ENCODE measurements at regions not wholly inside any gene's neighbourhood (a gene's known extent, or its start where the extent isn't known, plus 50 kb on each side); places are given as distances from the start of the nearest gene placed in this dataset.
"Not testable (repeated sequence)": the region's sequence is repeated elsewhere in the genome, so short reads cannot be mapped to it uniquely, and the experiment has no call there.

DNA sequence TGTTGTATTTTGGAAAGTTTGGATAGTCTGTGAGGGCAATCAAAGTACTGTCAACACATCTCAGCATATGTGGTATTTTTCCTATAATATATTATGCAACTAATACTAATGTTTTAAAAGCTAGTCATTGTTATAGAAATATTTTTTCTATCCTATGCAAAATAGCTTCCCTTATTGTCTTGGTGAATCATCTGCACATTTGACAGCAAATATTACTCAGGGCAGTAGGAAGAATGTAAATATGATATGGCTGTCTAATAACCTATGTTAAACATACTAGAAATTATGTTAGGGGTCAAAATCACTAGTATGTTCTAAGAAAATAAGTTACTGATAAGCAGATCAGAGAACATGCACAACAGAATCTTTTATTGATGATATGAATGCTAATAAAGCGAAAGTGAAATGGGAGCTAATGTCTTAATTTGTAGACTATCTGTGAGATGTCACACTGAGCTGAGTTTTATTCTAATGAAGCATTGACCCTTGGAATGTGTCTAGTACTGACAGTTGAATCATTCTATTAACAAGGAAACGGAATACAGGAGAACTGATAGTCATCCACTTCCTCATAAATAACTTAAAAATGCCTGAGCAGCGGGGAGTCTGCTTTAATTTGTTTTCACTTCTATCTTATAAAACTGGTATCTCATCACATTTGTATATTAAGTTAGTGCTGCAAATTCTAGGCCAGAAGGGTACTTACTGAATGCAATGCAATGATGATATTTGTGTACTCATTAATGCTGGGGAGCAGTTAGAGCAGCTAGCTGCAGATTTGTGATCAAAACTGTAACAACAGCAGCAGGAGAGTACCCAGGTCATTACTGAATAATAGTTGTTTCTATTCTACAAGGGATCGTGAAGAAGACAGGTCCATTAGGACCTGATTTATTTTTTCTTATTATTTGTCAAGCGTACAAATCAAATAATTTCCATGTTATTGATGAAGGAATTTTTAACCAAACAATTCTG, 440.3 kb upstream of the AADAT start:
- no peak for DNase-seq

DNA sequence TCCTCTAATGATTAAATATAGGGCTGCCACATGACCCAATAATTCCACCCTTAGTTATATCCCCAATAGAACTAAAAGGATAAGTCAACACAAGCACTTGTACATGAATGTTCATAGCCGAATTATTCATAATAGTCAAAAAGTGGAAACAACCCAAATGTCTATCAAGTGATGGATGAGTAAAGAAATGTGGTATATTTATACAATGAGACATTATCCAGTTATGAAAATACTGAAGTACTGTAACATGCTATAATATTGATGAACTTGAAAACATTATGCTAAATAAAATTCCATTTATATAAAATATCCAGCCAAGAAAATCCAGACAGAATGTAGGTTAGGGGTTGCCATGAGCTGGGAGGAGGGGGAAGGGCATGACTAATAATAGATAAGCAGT, 436.7 kb upstream of the AADAT start:
- no peak for DNase-seq

DNA sequence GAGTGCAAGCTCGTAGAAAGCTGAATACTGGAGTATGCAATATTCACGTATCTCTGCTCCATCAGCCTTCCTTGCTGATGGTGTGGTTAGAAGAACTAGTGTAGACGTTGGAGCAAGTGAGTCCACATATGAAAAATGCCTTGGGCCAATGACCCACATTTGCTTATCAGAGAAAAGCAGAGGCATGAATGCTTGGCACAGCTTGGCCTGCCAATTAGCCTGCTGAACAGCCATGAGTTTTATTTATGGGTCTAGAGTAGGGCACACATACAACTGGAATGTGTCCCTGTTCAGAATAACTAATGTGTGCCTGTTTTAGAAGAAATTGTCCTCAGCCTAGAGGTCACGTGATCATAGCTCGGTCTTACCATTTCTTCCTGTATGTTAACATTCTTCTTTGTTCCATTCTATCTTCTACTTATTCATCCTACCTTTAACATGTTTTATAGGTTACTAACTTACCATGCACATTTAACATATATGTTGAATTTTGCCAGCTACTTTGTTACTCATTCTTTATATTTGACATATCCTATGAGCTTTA, 432.7 kb upstream of the AADAT start:
- DNase-seq: no peak

DNA sequence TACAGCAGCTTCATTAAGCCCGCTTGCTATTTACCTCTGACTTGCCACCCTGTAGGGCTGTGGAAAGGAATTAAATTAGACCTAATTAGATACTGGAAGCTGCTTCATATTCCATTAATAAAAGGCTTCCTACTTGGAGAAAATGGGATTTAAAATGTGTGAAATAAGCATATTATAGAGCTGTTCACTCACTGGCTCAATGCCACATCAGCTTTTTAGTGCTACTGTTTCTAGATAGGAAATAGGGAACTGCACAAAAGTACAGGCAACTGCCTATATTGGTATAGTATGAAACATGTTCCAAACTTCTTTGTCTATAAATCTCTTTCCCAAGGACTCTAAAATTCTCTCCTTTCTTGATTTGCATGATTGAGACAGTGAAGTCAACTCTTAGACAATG, 407.9 kb upstream of the AADAT start:
- DNase-seq: no peak

DNA sequence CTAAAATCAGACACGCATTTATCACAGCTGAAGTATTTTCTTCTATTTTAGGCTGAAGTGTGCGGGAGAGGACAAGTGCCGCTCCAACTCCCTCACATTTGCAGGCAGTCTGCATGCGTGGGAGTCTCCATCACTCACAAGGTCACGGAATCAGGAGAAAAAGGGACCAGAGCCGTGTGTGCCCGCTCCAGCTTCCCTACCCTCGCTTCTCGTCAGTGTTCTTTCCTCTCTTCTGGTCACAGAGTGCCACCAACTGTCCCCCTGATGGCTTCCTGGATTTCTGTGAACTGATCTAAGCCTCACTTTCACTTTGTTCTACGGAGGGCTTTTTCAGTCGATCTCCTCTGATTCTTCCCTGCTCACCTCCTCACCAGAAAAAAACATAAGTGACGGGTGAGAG, 407.4 kb upstream of the AADAT start:
- DNase-seq: no peak

DNA sequence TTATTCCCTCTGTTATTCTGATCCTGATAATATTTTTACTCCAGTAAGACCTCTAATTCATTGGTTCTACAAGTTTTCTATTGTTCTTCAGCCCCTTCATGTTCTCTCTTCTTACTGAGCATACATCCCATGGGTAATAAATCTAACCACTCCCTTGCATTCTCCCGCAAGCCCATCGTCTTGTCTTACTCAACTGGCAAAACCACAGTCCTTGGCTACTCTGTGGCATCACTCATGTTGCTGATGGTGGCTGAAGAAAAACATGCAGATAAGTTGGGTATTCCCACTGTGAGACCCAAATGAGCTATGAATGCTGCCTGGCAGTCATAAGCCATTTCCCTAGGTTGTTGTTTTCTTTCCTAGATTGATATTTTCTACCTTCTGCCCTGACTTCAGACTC, 402.2 kb upstream of the AADAT start:
- no peak for DNase-seq

DNA sequence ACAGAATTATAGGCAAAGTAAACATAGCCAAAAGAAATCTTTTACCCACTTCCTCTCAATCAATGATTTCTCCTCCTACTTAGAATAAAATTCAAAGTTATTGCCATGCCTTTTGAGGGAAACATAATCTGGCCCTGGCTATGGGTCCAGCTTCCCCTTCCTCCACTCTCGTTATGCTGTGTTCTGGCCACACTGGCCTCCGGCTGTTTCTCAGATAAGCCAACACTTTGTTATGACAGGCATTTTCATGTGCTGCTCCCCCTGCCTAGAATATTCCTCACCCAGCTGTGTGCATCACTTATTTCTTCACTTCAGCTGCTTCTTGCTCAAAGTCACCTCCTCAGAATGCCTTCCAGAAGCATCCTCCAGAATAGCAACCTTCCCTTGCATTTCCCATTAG, 386.6 kb upstream of the AADAT start:
- DNase-seq: no peak

DNA sequence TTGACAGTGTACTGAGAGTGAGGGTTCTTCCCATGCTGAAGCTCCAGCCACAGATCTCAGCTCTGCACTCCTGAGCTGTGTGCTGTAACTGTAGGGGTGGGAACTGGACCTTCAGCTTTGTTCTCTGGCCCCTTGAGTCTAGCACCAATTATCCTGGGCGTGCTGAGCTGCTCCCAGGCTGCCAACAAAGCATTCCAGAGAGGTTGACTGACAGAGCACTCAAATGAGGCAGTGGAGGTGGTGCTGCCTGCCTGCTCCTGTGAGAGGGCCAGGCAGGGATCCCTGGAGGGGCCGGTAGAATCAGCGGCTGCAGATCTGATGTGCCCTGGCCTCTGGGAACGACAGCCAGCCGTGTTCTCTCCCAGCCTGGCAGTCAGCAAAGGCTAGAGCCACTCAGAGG, 375.7 kb upstream of the AADAT start:
- DNase-seq: no peak

DNA sequence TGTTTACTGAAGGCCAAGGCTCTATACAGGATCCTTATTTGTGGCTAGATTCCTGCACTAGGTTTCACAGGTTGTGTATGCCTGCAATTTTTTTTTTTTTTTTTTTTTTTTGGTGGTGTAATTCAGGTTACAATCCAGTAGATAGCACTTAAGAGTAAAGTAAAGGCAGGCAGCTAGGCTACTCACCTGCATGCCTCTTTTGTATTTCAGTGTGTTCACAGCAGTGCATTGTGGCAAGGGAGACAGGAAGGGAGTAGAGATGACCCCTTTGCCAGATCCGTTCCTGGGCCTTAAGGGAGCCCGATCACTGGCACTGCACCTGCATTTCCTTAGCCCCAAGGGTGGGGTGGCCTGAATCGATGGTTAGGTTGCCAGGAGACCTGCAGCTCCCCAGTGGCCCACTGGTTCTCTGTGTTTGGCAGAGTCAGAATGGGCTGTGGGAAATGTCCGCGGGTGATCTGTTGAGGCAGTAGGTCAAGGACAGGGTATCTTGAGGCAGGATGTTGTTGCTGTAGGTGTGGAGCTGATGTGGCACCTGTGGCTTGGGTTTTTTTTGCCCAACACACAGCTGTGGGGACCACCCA, 374.9 kb upstream of the AADAT start:
- no peak for DNase-seq

DNA sequence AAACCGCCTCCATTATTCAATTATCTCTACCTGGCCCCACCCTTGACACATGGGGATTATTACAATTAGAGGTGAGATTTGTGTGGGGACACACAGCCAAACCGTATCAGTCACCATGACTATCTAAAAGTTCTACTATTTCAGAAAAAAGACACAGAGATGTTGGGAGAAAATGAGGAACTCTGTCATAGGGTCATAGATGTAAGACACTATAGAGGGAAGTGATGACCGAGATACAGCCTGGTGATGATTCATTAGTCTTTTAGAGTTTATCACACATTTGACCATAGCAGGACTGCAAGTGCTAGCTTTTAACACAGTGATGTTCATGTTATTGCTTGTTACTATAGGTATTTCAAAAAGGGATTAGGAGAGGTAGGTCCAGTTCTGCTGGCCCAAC, 357.0 kb upstream of the AADAT start:
- DNase-seq: no peak

DNA sequence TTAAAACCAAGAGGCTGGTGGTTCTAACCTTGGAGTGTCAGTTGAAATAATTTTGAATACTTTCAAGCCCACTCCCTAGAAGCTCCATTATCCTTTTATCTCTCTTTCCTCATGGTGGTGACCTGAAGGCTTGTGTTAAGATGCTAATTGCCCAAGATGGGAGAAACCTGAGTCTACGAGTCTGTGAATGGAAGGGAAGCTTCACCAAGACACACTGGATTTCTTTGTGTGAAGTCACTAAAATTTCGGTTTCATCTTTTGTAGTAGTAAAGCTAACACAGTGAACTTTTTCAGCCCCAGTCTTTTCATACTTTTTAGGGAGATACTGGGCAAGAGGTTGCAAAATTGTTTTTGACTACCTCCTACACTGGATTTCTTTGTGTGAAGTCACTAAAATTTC, 351.4 kb upstream of the AADAT start:
- not testable (repeated sequence) for DNase-seq

DNA sequence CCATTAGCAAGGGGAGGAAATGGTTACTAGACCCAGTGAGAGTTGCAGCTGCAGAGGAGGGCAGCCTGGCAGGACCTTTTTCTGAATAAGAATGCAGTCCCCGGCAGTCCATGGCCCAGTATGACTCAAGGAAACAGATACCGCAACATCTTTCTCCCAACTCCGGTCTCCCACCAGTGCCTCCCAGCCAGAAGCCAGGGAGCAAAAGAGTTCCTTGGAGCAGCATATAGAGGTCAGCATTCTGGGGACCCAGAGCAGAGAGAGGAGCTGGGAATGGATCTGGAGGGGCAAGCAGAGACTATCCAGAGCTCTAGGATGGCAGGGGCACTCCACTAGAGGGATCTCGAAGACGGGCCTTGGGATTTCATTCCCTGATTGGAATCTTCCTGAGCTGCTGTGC, 339.2 kb upstream of the AADAT start:
- DNase-seq: no peak

DNA sequence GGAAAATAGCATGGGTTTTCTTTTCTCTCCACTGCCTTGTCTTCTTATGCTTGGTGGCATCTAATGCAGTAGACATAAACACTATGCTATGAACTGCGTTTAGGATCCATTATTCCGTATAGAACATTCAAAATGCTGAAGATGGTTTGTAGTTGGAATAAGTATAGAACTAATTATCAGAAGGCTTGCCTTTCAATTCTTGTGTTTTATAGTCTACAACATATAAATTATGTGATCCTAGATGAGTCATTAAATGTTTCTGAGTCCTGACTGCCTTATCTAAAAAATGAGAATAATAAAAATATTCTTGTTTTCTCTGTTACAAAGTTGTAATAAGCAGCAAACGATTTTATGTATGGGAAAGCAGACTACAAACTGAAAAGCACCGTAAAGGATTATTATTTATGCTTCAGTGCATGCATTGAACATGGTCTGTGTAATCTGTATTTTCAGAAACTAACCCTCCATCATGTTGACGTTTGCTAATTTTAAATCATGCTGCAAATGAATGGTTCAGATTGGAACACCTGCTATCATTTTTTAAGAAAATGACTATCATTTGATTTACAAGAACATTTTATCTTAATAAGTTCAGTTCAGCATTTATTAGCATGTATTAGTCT, 335.9 kb upstream of the AADAT start:
- DNase-seq: no peak

DNA sequence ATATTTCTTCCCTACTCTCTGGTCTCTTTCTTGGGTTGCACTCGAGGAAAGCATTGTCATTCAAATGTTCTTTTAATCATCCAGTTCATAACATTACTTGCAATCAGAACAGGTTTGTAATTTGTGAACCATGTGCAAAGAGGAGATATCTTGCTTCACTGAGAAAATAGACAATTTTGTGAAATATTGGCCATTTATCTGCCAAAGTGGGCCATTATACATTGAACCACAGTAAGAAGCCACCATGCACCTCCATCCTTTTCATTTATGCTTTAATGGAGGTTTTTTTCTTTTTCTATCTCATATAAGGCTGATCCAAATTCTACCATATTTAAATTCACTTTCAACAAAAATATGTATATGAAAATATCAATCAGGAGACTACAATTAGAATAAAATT, 335.3 kb upstream of the AADAT start:
- DNase-seq: no peak

DNA sequence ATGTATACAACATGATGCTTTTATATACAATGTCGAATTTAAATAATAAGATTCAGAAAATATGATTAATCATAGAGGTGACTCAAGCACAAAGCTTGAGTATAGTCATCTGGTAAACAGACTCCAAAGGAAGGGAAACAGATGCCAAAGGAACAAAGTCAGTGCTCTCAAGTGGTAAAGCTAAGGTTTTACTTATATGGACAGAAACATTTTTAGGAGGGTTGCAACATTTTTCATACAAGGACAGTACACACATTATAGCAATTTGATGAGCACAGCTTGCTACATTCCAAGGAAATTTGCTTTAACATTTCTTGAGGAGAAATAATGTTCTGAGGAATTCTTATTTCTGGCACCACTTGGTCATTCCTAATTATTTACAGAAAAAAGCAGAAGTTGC, 333.4 kb upstream of the AADAT start:
- no peak for DNase-seq

DNA sequence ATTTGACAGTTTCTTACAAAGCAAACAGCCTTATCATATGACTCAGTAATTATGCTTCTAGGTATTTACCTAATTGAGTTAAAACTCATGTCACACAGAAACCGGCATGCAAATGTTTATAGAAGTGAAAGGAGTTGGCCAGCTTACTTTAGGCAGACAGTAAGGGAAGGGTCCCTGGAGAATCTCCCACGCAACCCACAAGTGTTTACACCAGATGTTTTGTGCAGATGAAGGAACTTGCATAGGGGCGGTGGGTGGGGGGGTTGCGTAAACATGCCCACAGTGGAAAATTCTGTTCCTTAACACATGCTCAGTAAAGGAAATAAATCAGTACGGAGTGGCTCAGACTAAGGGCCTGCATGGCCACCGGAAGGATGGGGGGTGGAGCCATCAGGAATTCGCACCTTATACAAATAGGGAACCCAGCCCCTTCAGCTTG, 330.5 kb upstream of the AADAT start:
- no peak for DNase-seq

DNA sequence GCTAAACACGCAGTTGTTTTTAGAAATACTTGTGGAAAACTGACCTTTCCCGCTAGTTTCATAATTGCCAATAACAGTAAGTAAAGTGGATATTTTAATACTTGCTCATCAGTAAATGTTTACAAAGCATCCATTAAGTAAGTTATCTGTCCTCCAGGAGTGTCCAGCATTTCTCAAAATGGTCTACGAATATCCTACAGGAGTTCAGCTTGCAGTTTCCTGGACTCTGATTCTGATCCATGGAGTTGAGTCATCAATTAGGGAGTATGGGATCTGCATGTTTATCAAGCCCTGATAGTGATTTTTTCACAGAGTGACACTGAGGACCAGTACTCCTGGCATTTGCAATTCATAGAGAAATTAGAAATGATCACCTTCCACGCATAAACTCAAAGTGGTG, 325.2 kb upstream of the AADAT start:
- DNase-seq: no peak

DNA sequence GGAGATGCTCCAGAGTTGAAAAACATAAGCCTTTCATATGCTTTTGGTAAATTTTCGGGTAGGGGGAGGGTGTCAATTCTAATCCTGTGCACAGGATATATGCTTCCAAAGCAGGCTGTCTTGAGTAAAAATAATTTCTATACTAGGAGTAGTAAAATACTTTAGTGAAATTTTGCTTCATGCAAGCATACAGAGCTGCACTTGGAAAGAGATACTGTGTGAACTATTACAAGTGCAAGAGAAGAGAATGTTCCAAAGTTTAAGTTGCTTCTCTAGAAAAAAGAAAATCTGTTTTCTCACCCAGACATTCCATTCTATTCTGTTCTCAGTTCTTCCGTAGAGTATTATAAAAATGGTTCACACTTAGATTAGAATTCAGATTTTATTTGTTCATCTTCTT, 324.6 kb upstream of the AADAT start:
- no peak for DNase-seq

DNA sequence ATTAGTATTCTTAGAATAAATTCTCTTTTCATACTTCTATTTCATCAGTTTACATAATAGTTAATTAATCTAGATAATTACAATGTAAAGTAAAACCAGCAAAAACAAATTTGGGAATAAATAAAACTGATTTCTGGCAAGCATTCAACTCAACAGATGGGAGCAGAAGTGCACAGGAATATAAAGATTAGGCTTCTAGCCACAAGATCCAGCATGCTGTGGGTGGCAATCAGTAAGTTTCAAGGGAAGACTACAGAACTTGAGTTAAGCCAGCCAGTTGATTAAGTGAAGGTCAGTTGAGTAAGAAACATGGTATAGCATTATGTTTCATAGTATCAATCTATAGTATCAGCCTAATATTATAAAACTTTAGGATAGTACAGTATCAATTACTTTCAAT, 324.2 kb upstream of the AADAT start:
- no peak for DNase-seq

DNA sequence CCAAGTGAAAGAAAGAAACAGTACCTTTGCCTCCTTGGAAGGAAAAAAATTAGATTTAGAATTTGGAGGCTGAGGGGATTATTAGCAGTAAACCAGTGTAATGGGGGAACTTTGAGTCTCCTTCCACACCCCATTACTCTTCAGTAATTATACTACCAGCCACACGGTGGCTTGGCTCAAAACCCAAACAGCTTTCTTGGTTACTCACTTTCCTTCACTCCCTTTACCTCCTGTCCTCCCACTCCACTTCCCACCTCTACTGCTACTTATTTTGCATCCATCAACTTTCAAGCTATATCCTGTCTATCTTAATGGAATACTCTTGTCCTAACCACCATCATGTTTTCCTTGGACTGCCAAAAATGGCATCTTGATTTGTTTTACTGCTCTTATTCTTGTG, 310.6 kb upstream of the AADAT start:
- no peak for DNase-seq

DNA sequence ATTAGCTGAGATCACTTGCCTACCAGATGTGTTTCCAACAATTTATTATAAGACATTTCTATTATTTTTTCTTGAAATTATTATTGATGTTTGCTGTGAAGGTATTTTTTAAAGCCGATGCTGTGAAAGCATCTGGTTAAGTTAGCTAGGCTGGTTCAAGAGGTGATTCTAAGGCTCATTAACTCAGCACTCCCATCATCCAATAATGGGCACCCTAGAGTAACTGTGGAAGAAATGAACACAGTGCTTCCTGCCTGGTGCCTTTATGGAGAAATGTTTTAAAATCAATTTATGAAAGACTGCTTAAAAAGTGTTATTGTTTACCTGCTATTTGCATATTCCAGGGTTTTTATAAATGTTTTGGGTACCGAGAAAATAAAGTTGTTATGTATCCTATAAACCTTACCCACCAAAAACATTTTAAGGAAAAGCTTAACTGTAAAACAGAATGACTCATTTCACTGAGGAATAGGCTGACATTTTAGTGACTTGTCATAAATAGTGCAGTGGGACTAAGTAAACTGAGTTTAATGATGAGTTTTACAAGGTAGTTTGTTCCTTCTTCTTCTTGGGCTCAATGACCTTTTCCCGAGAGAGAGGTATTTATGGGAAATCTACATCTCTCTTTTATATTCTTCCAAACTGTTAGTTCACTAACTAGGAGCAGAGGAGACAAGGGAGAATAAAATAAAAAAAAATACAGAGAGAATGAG, 310.0 kb upstream of the AADAT start:
- DNase-seq: no peak

DNA sequence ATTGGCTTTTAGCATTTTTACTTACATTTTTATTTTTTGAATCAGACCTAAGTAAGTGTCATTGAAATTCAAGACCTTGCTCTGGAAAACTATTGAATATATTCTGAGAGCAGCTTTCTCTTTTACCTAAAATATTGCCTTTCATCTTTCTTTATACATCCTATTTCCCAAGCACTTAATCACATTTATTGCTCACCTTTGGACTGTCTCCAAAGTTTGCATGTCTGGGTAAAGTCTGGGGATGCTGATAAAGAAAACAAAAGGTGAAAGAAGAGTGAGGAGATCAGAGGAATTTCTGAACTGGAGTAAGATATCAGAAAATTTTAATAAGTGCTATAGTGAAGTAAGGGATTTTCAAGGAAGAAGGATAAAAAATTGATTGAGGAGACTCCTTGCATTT, 308.5 kb upstream of the AADAT start:
- DNase-seq: no peak

DNA sequence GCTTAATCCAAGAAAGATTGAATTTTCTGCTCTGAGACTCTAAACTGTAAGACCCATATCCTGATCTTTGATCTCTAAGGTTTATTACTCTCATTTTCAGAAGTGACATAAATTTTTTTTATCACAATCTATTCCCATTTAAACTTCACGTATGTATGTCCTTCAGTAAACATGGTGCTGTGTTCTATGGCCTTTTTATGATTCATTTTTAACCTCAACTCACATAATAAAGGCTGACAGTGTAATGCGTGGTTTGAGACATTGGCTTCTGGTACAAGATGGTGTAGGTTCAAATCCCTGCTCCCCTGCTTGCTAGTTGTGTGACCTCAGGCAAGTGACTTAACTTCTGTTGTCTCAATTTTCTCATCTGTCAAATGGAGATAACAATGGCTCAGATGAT, 306.0 kb upstream of the AADAT start:
- DNase-seq: no peak

Measured in NCI-H187 (cell line).